Neural cell (in vitro differentiated cells): ENCODE measurements at regions not wholly inside any gene's neighbourhood (a gene's known extent, or its start where the extent isn't known, plus 50 kb on each side); places are given as distances from the start of the nearest gene placed in this dataset.

Source experiments
- H2AFZ ChIP-seq: fragments of 200-600, 300-800 bp; sonication (generic), shearing (Covaris generic); 2 replicates; pipeline ENCODE4 v1.6.0; 2014; ENCODE audit warnings: low read depth, mild to moderate bottlenecking, antibody characterized with exemption, low read length, moderate library complexity
- H3F3A ChIP-seq: fragments of 200-600 bp; shearing (Covaris generic); 2 replicates; pipeline ENCODE4 v1.6.1; 2016; ENCODE audit warnings: mild to moderate bottlenecking, moderate library complexity, mixed read lengths, antibody characterized with exemption, low read length; ENCODE audit not compliant: insufficient read depth, poor library complexity, severe bottlenecking
- H3K27ac ChIP-seq: fragments of 200-600, 300-800 bp; sonication (generic), shearing (Covaris generic); 2 replicates; pipeline ENCODE4 v1.5.1; 2014; ENCODE audit warnings: mild to moderate bottlenecking, low read length, moderate library complexity
- H3K27me3 ChIP-seq: fragments of 300-800, 200-600 bp; sonication (generic), shearing (Covaris generic); 2 replicates; pipeline ENCODE4 v1.6.0; 2014; ENCODE audit warnings: mild to moderate bottlenecking, low read depth, low read length, moderate library complexity; ENCODE audit not compliant: insufficient read depth
- H3K36me3 ChIP-seq: fragments of 300-800, 200-600 bp; sonication (generic), shearing (Covaris generic); 2 replicates; pipeline ENCODE4 v1.5.1; 2014; ENCODE audit warnings: mild to moderate bottlenecking, antibody characterized with exemption, low read length, moderate library complexity; ENCODE audit not compliant: insufficient read depth
- H3K4me2 ChIP-seq: fragments of 300-800, 200-600 bp; sonication (generic), shearing (Covaris generic); 2 replicates; pipeline ENCODE4 v1.6.0; 2014; ENCODE audit warnings: mild to moderate bottlenecking, low read length
- H3K4me3 ChIP-seq: fragments of 300-800, 200-600 bp; sonication (generic), shearing (Covaris generic); 2 replicates; pipeline ENCODE4 v1.5.1; 2014; ENCODE audit warnings: mild to moderate bottlenecking, low read length, moderate library complexity
- H3K79me2 ChIP-seq: fragments of 200-600 bp; shearing (Covaris generic); replicated peaks from 2 replicates; pipeline ENCODE4 v1.6.0; 2014; ENCODE audit warnings: mild to moderate bottlenecking, low read length, moderate library complexity; ENCODE audit not compliant: insufficient read depth
- H3K9ac ChIP-seq: fragments of 300-800, 200-600 bp; sonication (generic), shearing (Covaris generic); 2 replicates; pipeline ENCODE4 v1.6.1; 2016; ENCODE audit warnings: mild to moderate bottlenecking, low read length, mixed read lengths
- H3K9me2 ChIP-seq: fragments of 200-600 bp; shearing (Covaris generic); 2 replicates; pipeline ENCODE4 v1.6.1; 2016; ENCODE audit warnings: mild to moderate bottlenecking, low read length, mixed read lengths; ENCODE audit not compliant: insufficient read depth
- H3K9me3 ChIP-seq: fragments of 200-600, 300-800 bp; sonication (generic), shearing (Covaris generic); 2 replicates; pipeline ENCODE4 v1.6.1; 2016; ENCODE audit warnings: mild to moderate bottlenecking, mixed run types, low read length, moderate library complexity, mixed read lengths
- H4K20me1 ChIP-seq: fragments of 200-600 bp; shearing (Covaris generic); 2 replicates; pipeline ENCODE4 v1.6.1; 2016; ENCODE audit warnings: mild to moderate bottlenecking, mixed run types; ENCODE audit not compliant: insufficient read depth
- EP300 ChIP-seq: fragments of 450-650 bp; conservative IDR thresholded peaks from 2 replicates; pipeline ENCODE4 v1.6.1; 2014; ENCODE audit warnings: antibody characterized with exemption, mild to moderate bottlenecking, moderate library complexity; ENCODE audit not compliant: poor library complexity, severe bottlenecking
- EZH2 ChIP-seq: fragments of 200-600, 300-800 bp; shearing (Covaris generic), sonication (generic); IDR thresholded peaks from 2 replicates; pipeline ENCODE4 v1.6.1; 2014; ENCODE audit warnings: antibody characterized with exemption, low read length, borderline replicate concordance, mild to moderate bottlenecking; ENCODE audit not compliant: insufficient read depth, poor library complexity, severe bottlenecking
- MXI1 ChIP-seq: fragments of 450-650 bp; conservative IDR thresholded peaks from 2 replicates; pipeline ENCODE4 v1.6.1; 2014; ENCODE audit warnings: antibody characterized with exemption, mild to moderate bottlenecking; ENCODE audit not compliant: poor library complexity, severe bottlenecking
- POLR2AphosphoS5 ChIP-seq: IDR thresholded peaks from 2 replicates; pipeline ENCODE4 v1.6.1; 2012
- RAD21 ChIP-seq: fragments of 450-650 bp; conservative IDR thresholded peaks from 2 replicates; pipeline ENCODE4 v1.6.1; 2014; ENCODE audit warnings: antibody characterized with exemption, mild to moderate bottlenecking, moderate library complexity
- SMC3 ChIP-seq: fragments of 450-650 bp; conservative IDR thresholded peaks from 2 replicates; pipeline ENCODE4 v1.6.1; 2014; ENCODE audit warnings: antibody characterized with exemption, mild to moderate bottlenecking, moderate library complexity; ENCODE audit not compliant: poor library complexity
- TAF1 ChIP-seq: IDR thresholded peaks from 2 replicates; pipeline ENCODE4 v1.6.1; 2012; ENCODE audit warnings: low read depth
- TF ChIP-seq, protein P1 (sequence below): fragments of 450-650 bp; IDR thresholded peaks from 2 replicates; pipeline ENCODE4 v1.5.1; 2014; ENCODE audit warnings: antibody characterized with exemption, mild to moderate bottlenecking, moderate library complexity; ENCODE audit not compliant: poor library complexity, severe bottlenecking
- TF ChIP-seq, protein P2 (sequence below): IDR thresholded peaks from 2 replicates; pipeline ENCODE4 v1.6.1; 2012; ENCODE audit warnings: borderline replicate concordance

DNA sequence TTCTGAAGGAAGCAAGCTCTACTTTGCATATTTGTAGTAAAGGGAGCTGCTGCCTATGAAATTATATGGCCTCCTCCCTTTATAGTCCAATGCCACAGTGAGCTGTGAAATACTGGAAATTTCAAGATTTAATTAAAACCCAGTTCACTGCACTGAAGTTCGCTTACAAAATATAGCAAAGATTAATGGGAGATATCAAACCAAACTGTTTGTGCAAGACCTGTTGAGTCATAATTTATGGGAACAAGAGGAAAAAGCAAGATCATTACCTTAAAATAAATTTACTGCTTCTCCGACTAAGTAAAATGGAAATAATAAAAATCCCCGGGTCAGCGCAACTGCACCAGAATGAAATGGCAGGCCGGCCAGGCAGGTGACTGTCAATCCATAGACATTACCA lies 215.5 kb upstream of the RAB6C start:
- no peaks in the 10 kb centered on the region for H3K36me3 ChIP-seq
- no peak overlapping the region for H3K9ac ChIP-seq
- no peaks in the 10 kb centered on the region for H3K9me2 ChIP-seq
- no peak overlapping the region for H3K4me2 ChIP-seq
- H3K9me3 ChIP-seq, result no peaks in the 10 kb centered on the region
- H2AFZ ChIP-seq, result no peak overlapping the region
- H3K27ac ChIP-seq, result no peak overlapping the region
- no peaks in the 10 kb centered on the region for H3K27me3 ChIP-seq
- H4K20me1 ChIP-seq, result no peaks in the 10 kb centered on the region
- no peak for TF ChIP-seq MXI1
- TF ChIP-seq, protein P1, sequence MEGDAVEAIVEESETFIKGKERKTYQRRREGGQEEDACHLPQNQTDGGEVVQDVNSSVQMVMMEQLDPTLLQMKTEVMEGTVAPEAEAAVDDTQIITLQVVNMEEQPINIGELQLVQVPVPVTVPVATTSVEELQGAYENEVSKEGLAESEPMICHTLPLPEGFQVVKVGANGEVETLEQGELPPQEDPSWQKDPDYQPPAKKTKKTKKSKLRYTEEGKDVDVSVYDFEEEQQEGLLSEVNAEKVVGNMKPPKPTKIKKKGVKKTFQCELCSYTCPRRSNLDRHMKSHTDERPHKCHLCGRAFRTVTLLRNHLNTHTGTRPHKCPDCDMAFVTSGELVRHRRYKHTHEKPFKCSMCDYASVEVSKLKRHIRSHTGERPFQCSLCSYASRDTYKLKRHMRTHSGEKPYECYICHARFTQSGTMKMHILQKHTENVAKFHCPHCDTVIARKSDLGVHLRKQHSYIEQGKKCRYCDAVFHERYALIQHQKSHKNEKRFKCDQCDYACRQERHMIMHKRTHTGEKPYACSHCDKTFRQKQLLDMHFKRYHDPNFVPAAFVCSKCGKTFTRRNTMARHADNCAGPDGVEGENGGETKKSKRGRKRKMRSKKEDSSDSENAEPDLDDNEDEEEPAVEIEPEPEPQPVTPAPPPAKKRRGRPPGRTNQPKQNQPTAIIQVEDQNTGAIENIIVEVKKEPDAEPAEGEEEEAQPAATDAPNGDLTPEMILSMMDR, result no peak
- TF ChIP-seq TAF1, result no peak
- TF ChIP-seq EP300, result no peak
- no peak for TF ChIP-seq EZH2
- no peak for TF ChIP-seq POLR2AphosphoS5
- TF ChIP-seq, protein P2, sequence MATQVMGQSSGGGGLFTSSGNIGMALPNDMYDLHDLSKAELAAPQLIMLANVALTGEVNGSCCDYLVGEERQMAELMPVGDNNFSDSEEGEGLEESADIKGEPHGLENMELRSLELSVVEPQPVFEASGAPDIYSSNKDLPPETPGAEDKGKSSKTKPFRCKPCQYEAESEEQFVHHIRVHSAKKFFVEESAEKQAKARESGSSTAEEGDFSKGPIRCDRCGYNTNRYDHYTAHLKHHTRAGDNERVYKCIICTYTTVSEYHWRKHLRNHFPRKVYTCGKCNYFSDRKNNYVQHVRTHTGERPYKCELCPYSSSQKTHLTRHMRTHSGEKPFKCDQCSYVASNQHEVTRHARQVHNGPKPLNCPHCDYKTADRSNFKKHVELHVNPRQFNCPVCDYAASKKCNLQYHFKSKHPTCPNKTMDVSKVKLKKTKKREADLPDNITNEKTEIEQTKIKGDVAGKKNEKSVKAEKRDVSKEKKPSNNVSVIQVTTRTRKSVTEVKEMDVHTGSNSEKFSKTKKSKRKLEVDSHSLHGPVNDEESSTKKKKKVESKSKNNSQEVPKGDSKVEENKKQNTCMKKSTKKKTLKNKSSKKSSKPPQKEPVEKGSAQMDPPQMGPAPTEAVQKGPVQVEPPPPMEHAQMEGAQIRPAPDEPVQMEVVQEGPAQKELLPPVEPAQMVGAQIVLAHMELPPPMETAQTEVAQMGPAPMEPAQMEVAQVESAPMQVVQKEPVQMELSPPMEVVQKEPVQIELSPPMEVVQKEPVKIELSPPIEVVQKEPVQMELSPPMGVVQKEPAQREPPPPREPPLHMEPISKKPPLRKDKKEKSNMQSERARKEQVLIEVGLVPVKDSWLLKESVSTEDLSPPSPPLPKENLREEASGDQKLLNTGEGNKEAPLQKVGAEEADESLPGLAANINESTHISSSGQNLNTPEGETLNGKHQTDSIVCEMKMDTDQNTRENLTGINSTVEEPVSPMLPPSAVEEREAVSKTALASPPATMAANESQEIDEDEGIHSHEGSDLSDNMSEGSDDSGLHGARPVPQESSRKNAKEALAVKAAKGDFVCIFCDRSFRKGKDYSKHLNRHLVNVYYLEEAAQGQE, result no peak
- no peak for TF ChIP-seq RAD21
- no peak for TF ChIP-seq SMC3
- no peaks in the 10 kb centered on the region for H3F3A ChIP-seq
- no peak overlapping the region for H3K4me3 ChIP-seq
- H3K79me2 ChIP-seq, result no peaks in the 10 kb centered on the region

DNA sequence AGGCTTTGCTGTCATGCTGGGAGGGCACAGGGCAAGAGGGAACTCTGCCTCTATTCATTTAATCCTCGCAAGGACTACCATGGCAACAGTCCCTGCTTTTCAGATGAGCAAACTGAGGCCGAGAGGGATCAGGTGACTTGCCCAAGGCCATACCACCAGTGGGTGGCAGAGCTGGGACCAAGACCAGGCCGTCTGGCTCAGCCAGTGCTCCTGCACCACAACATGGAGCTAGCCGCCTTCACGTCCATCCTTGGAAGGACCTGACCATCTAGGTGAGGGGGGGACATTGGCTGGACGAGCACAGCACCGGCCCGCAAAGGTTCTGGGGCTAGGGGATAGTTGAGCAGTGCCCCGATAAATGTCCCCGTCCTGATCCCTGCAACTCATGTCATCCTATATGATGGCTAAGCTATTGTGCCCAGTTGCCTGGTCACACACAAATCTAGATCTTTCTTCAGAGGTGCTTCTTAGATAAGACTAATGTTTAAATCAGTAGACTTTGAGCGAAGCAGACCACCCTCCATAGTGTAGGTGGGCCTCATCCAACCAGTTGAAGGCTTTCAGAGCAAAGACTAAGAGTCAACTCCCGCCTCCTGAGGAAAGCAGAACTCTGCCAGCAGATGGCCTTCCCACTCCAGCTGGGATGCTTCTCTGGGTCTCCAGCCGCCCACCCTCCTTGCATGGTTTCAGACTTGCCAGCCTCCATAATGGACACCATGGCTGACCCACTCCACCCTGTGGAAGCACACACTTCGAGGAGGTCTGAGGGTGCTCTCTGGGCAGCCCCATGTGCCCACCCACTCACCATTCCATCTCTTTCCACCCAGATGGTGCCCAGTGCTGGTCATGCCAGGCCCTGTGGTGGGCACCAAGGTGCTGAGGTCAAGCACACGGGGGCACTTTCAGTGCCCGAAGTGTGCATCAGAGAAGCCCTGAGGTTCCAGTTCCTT lies 214.8 kb upstream of the RAB6C start:
- H3K4me3 ChIP-seq, result no peak overlapping the region
- no peak overlapping the region for H2AFZ ChIP-seq
- H3K4me2 ChIP-seq, result no peak overlapping the region
- no peaks in the 10 kb centered on the region for H3F3A ChIP-seq
- TF ChIP-seq EP300, result no peak
- no peak for TF ChIP-seq SMC3
- TF ChIP-seq, protein P2, result no peak
- no peak for TF ChIP-seq RAD21
- no peak for TF ChIP-seq TAF1
- TF ChIP-seq EZH2, result no peak
- no peak for TF ChIP-seq MXI1
- no peaks in the 10 kb centered on the region for H4K20me1 ChIP-seq
- H3K36me3 ChIP-seq, result no peaks in the 10 kb centered on the region
- no peaks in the 10 kb centered on the region for H3K9me3 ChIP-seq
- H3K9ac ChIP-seq, result no peak overlapping the region
- no peaks in the 10 kb centered on the region for H3K27me3 ChIP-seq
- H3K9me2 ChIP-seq, result no peaks in the 10 kb centered on the region
- H3K79me2 ChIP-seq, result no peaks in the 10 kb centered on the region
- H3K27ac ChIP-seq, result no peak overlapping the region
